ENCODE measurements at regions not wholly inside any gene's neighbourhood (a gene's known extent, or its start where the extent isn't known, plus 50 kb on each side); places are given as distances from the start of the nearest gene placed in this dataset.
"Not testable (repeated sequence)": the region's sequence is repeated elsewhere in the genome, so short reads cannot be mapped to it uniquely, and the experiment has no call there.

DNA sequence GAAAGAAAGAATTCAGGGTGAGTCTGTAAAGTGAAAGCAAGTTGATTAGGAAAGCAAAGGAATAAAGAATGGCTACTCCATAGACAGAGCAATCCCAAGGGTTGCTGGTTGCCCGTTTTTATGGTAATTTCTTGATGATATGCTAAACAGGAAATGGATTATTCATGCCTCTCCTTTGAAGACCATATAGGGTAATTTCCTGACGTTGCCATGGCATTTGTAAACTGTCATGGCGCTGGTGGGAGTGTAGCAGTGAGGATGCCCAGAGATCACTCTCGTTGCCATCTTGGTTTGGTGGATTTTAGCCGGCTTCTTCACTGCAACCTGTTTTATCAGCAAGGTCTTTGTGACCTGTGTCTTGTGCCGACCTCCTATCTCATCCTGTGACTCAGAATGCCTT, 287.4 kb upstream of the ERCC4 start:
- DNase-seq: not testable (repeated sequence)

DNA sequence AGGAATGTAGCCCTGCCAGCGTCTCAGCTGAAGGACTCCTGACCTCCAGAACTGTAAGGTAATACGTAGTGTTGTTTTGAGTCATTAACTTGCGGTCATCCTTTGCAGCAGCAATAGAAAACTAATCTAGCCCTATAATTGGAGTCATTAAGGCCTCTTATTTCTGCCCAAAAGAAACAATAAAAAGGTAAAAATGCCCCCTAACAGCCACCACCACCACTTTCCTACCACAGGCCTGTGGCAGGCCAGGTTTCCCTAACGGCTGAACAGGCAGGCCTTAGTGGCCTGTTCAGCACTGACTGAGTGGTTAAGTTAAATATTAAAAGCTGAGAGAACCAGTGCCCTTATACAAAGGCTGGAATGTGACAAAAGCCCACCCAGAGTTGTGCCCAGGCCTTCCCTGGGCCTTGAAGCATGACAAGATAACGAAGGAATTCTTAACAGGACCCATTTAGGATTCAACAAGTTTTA, 286.5 kb upstream of the ERCC4 start:
- no peak for DNase-seq

- no peak for DNase-seq
Observed at GRCh38 chr16:13634253-13634652, 285.7 kb upstream of the ERCC4 start.

- no peak for DNase-seq
Observed at GRCh38 chr16:13634959-13635358, 285.0 kb upstream of the ERCC4 start.

- no peak for DNase-seq
Observed at GRCh38 chr16:13638218-13638617, 281.7 kb upstream of the ERCC4 start.

GRCh38 chr16:13643412-13643811, 276.5 kb upstream of the ERCC4 start:
- DNase-seq: no peak

DNA sequence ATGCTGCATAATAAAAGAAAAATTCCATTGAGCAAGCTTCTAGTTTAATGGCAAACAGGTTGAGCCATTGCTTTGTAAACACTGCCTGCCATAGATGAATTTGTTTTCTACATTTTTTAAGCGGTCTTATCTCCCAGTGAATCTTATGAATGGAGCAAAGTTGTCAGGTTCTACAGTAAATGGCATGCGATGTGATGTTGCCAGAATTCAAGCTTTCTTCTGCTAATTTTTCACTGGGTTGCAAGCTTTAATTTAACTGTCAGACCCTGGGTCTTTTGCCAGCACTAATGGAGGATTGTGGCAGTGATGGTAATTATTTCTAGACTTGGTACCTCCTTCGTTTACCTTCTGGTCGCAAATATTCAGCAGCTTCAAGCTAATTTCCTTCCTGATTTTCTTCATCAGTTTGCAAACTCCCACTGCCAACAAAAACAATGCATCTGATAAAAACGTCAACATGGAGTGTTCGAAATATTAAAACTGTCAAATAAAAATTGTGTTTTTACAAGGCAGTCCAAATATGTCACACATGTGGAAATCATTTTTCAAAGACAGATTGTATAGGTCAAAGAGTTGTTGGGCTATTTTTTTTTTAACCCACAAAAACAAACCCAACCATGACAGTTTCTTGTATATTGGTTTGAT, 274.2 kb upstream of the ERCC4 start:
- DNase-seq: no peak

DNA sequence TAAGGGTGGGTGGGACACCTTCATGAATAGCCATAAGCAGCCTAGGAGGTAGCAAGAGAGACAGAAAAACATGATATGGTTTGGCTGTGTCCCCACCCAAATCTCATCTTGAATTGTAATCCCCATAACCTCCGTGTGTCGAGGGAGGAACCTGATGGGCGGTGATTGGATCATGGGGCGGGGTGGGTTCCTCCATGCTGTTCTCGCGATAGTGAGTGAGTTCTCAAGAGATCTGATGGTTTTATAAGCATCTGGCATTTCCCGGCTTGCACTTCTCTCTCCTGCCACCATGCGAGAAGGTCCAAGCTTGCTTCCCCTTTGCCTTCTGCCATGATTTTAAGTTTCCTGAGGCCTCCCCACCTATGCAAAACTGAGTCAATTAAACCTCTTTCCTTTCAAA, 259.1 kb upstream of the ERCC4 start:
- no peak for DNase-seq

DNA sequence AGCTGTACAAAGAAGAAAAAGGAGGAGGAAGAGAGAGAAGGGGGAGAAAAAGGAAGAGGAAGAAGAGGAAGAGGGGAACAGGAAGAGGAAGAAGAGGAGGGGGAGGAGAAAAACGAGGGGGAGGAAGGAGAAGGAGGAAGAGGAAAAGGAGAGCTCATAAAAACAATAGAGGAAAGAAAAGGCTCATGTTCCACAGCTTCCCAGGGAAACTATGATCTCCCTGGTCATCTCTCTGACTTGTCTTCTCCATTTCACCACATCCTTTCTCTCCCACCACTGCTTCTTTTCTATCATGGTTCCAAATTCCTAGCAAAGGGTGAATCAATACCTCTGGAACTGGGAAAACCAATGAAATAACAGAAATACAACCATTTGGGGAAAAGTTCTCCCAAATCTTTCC, 254.1 kb upstream of the ERCC4 start:
- DNase-seq: no peak

- no peak for DNase-seq
Observed at GRCh38 chr16:13672196-13672595, 247.8 kb upstream of the ERCC4 start.

- DNase-seq: no peak
Observed at GRCh38 chr16:13680021-13680889, 239.7 kb upstream of the ERCC4 start.

GRCh38 chr16:13684819-13685563, 235.0 kb upstream of the ERCC4 start:
- no peak for DNase-seq

- DNase-seq: no peak
Observed at GRCh38 chr16:13696017-13696416, 223.9 kb upstream of the ERCC4 start.

- no peak for DNase-seq
Observed at GRCh38 chr16:13697013-13697412, 222.9 kb upstream of the ERCC4 start.

DNA sequence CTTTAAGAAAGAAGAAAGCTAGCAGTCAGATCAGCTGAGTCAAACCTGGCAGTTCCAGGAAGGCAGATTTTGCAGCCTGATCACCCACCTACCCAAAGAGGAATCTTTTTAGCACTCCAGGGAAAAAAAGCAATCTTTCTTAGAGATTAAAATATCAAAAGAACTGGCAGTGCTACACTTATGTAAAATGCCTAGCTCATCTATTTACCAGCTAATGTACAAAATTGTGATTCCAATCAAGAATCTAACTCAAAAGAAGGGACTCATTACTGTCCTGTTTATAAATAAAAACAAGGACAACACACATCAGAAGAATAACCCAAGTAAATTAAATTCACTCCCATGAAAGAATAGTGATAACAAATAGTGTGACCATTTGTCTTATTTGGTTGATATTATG, 222.4 kb upstream of the ERCC4 start:
- no peak for DNase-seq

DNA sequence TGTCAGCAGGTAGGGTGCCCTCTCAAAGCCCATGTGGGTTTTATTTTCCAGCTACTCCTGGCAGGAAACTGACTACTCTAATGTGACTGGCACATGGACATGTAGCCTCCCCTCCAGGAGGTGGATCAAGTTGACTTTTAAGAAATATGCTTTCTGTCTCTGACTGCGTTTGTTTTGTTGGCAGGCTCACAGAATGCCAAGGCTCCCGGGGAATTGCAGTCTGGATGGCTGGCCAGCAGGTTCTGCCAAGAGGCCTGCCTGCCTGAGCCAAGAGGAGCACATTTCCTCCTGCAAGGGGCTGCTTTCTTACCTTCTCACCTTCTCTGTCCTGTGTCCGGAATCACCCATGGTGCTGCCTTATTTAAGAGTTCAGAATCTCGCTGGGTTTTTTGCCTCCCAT, 217.3 kb upstream of the ERCC4 start:
- DNase-seq: no peak

DNA sequence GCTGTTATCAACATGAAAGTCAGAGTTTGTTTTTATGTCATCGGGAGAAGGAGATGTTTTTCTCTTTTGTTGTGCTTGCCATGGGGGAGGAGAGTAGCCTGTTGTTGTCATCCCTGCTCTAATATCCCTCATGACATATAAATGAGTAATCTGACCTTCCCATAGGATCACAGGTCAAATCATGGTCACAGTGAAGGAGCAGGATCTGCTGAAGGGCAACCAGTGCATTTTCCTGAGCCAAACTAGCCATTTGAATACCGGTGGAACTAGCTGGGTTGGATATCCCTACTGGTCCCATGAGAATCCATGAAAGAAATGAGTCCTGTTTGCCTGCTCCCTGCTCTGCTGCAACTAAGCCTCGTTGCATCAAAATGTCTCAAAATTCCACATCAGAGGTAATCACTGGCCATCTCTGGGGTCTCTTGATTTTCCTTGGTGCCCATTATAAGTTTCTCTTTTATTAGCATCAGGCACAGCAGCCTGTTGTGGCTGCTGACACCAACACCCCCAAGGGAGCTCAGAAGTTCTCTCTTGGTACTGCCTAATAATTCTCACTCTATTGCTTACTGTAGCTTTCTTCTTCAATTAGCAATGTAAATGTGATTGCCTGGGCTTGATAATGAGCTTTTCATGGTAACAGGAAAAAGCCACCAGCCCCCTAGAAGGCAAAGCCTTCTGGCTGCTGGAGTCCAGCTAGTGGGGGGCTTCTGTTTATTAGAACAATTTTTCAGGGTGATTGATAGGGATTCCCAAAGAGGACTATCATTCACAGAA, 211.4 kb upstream of the ERCC4 start:
- DNase-seq: no peak

DNA sequence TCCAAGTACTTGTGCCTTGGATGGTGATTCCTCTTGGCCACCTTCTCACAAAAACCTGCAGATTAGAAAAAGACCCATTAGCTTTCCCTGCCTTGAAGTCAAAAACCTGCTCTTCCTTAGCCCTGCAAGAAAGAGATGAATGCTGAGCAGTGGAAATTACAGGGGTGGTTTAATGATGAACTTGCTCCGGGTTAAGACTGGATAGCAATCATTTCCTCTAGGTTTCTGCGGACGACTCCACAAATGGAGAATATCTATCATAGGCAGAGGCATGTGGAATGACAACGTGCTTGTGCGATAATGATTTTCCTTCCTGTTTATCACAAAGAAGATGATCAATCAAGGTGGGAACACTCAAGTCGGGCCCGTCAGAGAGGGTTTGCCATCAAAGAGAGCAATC, 201.2 kb upstream of the ERCC4 start:
- DNase-seq: no peak

DNA sequence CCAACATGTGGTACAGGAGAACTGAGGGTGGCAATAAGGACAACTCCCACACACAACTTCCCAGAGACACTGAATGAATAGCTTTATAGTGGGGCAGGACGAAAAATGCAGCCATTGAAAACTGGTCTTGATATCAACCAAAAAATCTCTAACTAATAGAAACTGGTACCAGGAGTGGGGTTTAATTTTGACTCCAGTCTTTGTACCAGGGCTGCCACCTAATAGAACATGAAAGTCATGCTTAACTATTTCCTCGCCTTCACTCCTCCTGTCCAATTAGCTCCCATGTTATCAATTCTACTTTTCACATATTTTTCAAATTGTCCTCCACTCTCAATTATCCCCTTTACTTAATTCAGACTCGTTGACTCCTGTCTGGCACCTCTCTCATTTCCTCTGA, 192.0 kb upstream of the ERCC4 start:
- no peak for DNase-seq

GRCh38 chr16:13733561-13733960, 186.4 kb upstream of the ERCC4 start:
- no peak for DNase-seq

GRCh38 chr16:13739621-13740373, 180.2 kb upstream of the ERCC4 start:
- not testable (repeated sequence) for DNase-seq

DNA sequence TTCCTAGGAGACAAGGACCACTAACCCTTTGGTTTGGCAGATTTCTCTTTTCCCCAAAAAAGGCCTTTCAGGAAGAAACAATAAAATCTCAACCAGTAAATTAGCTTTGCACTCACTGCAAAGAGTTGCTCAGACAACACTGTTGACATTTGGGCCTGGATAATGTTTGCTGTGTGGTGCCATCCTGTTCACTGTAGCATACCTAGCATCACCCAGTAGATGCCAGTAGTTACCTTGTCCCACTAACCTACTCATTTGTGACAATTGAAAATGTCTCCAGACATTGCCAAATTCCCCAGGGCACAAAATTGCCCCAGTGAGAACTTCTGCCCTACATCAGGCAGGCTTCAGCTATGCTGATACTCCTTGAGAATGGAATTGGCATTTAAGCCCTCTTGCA, 177.0 kb upstream of the ERCC4 start:
- no peak for DNase-seq
